ENCODE measurements at regions not wholly inside any gene's neighbourhood (a gene's known extent, or its start where the extent isn't known, plus 50 kb on each side); places are given as distances from the start of the nearest gene placed in this dataset.
"Not testable (repeated sequence)": the region's sequence is repeated elsewhere in the genome, so short reads cannot be mapped to it uniquely, and the experiment has no call there.

DNA sequence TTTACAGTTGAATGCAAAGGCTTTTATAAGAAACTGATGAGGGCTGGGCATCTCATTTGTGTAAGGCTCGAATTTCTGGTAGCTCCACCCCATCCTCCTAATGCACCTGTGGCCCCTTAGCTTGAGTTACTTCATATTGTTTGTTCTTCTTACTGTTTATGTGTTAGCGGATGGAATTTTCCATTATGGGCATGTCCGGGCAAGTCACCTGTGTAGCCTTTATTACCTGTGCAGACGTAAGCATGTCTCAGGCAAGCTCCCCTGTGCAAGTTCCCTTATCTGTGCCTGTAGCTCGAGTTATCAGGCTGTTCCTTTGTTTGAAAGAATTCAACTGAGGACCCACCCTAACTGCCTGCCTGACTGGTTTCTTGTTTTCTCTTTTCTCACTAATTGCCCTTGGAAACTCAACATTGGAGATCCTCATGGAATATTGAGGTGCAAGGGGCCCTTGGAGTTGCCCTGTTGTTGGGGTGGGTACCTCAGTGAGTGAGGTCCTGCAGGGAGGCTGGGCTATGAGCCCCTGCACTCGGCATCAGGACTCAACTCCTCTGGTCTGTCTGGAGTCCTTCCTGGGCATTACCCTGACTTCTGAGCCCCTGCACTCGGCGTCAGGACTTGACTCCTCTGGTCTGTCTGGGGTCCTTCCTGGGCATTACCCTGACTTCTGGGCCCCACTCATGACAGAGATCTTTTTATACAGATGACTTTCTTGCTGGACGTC lies 207.9 kb upstream of the SULF2 start:
- no peak for DNase-seq

DNA sequence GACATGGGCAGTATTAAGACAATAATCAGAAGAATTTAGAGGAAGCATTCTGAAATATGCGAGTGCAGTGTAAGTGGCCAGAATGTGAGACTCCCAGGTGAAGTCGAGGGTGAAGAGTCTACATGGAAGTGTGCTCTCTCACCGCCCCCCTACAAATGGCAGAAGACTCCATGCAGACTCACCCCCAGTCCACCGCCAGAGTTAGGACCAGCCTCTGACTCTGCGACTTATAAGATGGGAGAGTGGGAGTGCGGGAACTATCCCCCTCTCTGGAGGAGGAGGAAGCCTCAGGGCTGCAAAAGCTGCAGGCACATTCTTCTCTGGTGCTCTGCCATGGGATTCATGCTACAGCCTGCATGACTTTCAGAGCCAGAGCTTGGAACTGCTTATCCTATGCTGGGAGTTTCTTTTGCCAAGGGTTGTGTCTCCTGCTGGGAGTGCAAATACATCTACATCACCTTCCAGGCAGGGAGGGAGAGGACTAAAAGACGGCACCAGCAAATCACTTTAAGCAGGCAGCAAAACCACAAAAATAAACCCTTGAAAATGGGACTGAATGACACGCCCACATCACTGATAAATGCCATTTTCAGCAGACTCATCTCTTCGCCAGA lies 206.7 kb upstream of the SULF2 start:
- no peak for DNase-seq

- DNase-seq = no peak
Observed at GRCh38 chr20:47990507-47991150, 205.3 kb upstream of the SULF2 start.

DNA sequence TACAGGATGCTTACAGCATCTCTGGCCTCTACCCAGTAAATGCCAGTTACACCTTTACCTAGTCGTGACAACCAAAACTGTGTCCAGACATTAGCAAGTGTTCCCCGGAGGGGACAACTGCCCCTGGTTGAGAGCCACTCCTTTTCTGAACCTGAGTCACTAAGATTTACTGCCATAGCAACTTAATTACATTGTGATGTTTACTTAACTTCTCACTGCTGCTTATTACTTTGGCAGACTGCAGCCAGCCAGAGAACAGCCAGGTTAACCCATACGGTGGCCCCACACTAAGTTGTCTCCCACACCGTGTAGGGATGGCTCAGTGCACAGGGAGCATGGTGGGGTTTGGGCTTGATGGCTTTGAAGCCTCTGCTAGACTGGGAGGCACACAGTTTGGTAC lies 204.7 kb upstream of the SULF2 start:
- no peak for DNase-seq

DNA sequence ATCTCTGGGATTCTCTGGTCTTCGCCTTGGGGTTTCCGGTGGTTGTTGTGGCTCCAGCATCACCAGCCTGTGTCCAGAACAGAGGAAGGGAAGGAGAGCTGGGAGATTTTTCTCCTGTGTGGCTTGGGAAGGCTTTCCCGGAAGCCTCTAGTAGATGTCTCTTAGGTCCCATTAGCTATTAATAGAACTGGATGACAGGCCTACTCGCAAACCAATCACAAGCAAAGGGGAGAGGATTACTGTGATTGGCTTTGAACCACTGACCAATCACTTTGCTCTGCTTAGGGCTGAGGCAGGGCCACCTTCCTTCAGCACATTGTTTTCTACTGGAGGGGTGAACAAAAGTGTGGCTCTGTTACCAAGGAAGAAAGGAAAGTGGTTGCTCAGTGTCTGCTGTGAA lies 203.4 kb upstream of the SULF2 start:
- no peak for DNase-seq

DNA sequence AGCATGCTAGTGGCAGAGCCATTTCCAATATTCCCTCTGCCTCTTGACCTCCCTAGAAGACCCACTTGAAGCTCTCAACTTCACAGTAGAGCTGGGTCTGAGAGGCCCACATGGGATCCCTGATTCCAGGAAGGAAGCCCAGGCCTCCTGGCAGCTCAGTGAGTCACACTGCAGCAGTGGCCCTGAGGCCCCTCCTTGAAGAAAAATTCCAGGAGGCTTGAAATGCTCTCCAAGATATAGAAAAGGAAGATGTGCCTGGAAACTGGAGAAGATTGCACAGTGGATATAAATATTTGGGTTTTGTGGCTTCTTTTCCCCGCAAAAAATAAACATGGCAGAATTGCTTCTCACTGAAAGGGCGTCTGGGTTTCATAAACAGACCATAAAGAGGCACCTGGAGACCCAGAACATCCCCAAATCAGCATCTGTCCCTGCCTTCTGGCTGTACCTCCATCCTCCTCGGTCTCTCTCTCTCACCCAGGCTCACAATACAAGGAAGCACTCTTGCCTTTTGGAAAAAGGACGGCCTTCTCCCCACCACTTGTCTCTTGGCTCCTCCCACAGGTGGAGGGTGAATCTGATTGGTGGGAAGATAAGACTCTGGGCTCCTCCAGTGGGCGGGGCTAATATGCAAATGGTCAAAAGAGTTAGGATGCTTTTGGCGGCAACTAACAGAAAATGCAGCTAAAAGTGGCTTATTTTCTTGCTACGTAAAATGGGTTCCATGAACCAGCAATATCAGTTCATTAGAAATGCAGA lies 200.0 kb upstream of the SULF2 start:
- no peak for DNase-seq

DNA sequence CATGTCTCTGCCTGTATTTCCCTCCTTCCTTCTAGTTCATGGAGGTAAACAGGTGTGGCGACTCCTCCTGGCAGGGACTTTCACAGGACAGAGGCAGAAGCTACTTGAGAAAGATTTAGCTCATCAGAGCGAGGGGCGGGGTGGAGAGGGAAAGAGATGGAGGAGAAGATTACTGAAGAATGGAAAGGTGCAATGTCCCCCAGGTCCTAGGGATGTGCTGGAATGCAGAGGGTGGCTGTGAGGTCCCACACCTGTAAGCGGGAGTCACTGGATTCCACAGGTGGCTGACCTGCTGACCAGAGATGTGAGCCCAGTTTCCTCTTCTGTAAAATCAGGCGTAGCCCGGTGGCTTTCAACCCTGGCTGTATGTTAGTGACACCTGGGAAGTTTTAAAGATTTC lies 199.2 kb upstream of the SULF2 start:
- DNase-seq = no peak

DNA sequence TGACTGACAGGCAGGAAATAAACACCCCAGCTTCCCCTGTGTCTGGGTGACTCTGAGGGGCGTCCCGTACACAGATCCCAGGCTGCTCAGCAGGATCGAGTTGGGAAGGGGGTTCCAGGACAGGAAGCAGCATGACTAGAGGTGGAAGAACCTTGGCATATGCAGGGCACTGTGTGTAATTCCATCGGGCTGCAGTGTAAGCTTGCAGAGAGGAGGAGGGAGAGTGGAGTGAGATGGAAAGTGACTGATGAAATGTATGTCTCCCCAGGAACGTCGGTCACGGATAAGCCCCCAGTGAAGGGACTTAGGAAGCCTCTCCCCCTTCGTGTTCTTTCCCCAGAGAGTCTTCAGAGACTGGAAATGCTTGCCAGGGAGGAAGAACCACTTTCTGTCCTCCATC lies 198.4 kb upstream of the SULF2 start:
- DNase-seq = not testable (repeated sequence)

DNA sequence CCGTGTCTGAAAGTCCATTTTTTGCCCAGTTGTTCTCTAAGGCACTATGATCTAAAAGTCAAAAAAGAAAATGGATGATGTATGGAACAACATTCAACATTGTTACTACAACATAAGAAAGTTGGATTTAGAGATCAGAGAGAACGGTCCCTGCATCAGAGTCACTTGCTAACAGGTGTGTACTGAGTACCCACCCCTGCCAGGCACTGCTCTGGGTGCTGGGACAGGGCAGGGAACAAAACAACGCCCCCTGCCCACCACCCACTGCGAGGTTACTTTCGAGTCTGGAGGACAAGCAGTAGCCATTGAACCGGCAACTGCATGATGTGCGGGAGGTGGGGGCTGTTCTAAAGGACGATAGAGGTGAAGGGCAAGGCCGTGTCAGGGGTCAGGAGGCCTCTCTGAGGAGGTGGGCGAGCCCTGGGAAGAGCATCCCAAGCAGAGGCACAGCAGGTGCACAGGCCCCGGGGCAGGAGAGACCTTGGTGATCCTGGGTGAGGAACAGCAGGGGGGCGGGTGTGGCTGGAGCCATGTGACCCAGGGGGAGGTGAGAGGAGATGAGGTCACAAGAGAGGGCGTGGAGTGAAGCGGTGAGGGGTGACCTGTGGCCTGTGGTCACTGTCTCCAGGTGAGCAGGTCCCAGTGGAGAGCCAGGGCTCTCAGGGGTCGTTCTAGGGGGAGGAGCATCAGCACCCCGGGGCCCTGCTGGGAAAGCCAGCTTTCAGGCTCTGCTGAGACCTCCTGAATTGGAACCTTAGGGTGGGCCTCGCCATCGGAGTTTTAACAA lies 197.5 kb upstream of the SULF2 start:
- DNase-seq = no peak

DNA sequence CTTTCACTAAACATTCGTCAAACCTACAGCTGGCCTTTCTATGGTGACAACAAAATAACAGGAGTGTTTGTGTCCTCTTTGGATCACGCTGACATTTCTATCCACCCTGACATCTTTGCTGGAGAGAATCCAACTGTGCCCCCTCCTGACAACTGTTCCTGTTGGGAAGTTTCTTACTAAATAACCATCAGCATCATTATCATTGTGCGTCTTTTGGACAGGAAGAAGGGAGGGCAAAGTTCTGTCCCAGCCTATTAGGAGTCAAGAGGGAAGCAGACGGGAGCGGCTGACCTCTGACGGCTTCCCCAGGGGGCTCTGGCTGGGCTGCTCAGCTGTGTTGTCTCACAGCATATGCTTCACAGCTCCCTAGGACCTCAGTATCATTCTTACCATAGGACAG lies 195.9 kb upstream of the SULF2 start:
- no peak for DNase-seq

- DNase-seq = no peak
Observed at GRCh38 chr20:47980336-47981177, 195.3 kb upstream of the SULF2 start.

DNA sequence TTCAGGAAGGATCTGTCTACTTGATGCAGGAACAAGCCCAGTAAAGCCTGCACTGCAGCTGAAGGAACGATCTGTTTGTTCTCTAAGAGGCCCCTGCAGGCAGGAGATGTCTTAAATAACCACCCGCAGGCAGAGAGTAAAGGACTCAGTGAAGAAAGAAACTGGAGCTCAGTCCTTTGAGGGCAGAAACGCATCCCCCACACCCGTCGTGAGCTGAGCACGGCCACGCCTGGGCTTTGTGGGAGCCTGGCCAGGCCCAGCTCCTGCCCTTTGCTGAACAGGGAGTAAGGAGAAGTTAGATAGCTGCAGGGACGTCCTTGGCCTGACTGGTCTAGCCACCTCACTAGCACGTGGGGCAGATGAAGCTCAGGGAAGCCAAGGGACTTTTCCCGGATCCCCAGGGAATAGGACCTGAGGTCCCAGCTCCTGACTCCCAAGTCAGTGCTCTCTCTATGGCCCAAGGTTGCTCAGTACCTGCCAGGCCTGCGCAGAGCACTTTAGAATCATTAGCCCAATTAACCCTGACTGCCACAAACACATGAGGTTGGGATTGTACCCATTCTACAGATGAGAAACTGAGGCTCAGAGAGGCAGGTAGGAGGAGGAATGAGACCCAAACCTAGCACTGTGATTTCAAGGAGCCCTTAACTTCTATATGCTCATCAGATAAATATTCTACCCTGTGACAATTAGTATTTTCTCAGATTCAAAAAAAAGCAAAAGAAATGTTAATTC lies 194.2 kb upstream of the SULF2 start:
- not testable (repeated sequence) for DNase-seq

- DNase-seq = not testable (repeated sequence)
Observed at GRCh38 chr20:47978428-47979120, 193.3 kb upstream of the SULF2 start.

GRCh38 chr20:47977789-47978252 lies 192.5 kb upstream of the SULF2 start:
- not testable (repeated sequence) for DNase-seq

GRCh38 chr20:47977017-47977788 lies 191.9 kb upstream of the SULF2 start:
- not testable (repeated sequence) for DNase-seq

DNA sequence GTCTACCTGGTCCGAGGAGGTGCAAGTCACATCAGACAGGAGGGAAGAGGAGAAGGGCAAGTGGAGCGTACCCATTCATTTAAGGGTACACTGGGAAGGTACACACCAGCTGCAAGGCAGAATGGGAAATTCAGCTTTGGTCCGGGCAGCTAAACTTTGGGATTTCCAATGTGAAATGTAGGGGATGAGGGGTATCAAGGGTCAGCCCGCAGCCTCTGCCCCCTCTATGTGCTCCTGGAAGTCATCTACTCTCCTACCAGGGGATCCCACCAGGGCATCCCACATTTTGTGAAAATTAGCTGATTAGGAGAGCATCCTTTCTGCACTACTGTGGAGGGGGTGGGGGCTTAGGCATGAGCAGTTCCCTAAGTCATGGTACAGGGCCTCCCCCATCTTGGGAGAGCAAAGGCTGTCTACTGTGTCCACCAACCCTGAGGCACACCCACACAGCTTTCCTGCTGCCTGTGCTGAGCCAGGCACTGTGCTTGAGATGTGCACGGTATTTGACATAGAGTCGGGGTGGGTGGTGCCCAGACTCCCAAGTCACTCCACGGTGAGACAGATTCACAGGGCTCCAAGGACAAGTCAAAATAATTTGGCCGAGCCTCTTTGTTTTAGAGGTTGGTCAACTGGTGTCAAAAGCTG lies 189.1 kb upstream of the SULF2 start:
- DNase-seq = no peak

DNA sequence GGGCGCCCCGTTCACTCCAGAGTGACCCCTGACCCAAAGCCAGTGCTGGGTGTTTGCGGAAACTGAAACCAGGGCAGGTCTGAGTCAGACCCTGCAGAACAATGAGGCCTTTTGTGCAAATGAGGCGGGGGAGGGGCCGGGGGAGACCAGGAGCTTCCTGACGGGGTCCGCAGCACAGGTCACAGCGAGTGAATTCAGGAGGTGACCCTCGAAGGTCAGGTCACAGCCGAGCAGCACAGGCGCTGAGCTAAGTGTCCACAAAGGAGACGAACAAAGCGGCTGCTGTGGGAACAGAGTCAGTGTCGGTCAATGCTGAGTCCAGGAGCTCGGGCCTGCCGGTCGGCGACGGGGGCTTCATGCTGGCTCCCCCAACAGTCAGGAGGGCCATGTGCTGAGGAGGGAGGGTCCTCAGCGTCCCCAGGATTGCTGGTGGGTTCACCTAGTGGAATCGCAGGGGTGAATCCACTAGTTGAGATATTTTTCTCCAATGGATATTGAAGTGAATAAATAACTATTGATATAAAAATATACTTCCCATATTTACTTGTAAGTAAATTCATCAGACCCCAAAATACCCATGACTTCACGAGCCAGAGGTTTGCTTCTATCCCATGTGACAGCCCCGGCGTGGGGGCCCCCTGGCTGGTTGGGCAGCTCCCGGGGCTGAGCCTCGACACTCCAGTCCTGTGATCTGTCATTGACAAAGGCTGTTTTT lies 188.4 kb upstream of the SULF2 start:
- DNase-seq = no peak

GRCh38 chr20:47972916-47973309 lies 187.6 kb upstream of the SULF2 start:
- no peak for DNase-seq
